Adipocyte (in vitro differentiated cells): ENCODE measurements at regions not wholly inside any gene's neighbourhood (a gene's known extent, or its start where the extent isn't known, plus 50 kb on each side); places are given as distances from the start of the nearest gene placed in this dataset.

Source experiments
- DNase-seq: peaks from one replicate; pipeline ENCODE4 v3.0.0-alpha.2; 2015; ENCODE audit warnings: low read depth
- H3K27me3 ChIP-seq: replicated peaks from 2 replicates; pipeline ENCODE4 v1.7.0; 2013; ENCODE audit warnings: mild to moderate bottlenecking, low read length, moderate library complexity; ENCODE audit not compliant: control insufficient read depth, insufficient read depth
- H3K36me3 ChIP-seq: 2 replicates; pipeline ENCODE4 v1.7.0; 2013; ENCODE audit warnings: low read length, mild to moderate bottlenecking, moderate library complexity; ENCODE audit not compliant: control insufficient read depth, insufficient read depth, severe bottlenecking
- H3K4me1 ChIP-seq: 2 replicates; pipeline ENCODE4 v1.7.0; 2013; ENCODE audit warnings: mild to moderate bottlenecking, low read length, moderate library complexity; ENCODE audit not compliant: control insufficient read depth, insufficient read depth
- H3K4me3 ChIP-seq: 2 replicates; pipeline ENCODE4 v1.7.0; 2013; ENCODE audit warnings: mild to moderate bottlenecking, low read length, moderate library complexity
- H3K9ac ChIP-seq: 2 replicates; pipeline ENCODE4 v1.7.0; 2013; ENCODE audit warnings: mild to moderate bottlenecking, low read length, moderate library complexity
- H3K9me3 ChIP-seq: 2 replicates; pipeline ENCODE4 v1.7.0; 2013; ENCODE audit warnings: mild to moderate bottlenecking, low read length, moderate library complexity; ENCODE audit not compliant: control insufficient read depth

DNA sequence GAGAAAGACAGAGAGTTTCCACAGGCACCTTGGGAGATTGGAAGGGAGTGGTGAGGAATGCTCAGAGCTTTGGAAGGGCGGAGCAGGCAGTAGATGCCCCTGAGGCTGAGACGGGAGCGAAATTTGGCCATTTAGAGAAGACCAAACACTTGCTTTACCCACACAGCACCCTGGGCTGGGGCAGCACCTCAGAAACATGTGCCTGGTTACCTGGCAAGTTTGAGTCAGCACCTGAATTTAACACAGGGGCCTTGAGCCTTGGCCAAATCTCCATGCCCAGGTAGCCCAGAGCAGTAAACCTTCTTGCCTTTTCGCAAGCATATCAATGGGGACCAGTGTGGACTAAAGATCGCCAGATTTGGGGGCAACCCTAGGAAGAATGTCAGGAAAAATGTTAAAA lies 111.9 kb upstream of the NFE2L3 start:
- Histone ChIP-seq H3K4me1 (no peaks in the 10 kb centered on the region), H3K4me3 (no peak overlapping the region), H3K36me3 (no peaks in the 10 kb centered on the region), H3K9ac (no peak overlapping the region), H3K9me3 (no peaks in the 10 kb centered on the region), H3K27me3 (peaks cover 18% of the 10 kb centered on the region)
- DNase-seq, result no peak

GRCh38 chr7:26042237-26042636 lies 109.8 kb upstream of the NFE2L3 start:
- H3K9ac ChIP-seq, result no peak overlapping the region
- no peak for DNase-seq
- no peaks in the 10 kb centered on the region for H3K4me1 ChIP-seq
- no peaks in the 10 kb centered on the region for H3K36me3 ChIP-seq
- no peaks in the 10 kb centered on the region for H3K9me3 ChIP-seq
- H3K4me3 ChIP-seq, result no peak overlapping the region
- peaks cover 18% of the 10 kb centered on the region for H3K27me3 ChIP-seq

- H3K36me3 ChIP-seq, result no peaks in the 10 kb centered on the region
- H3K4me3 ChIP-seq, result no peak overlapping the region
- no peaks in the 10 kb centered on the region for H3K9me3 ChIP-seq
- no peaks in the 10 kb centered on the region for H3K4me1 ChIP-seq
- no peak for DNase-seq
- H3K9ac ChIP-seq, result no peak overlapping the region
- peaks cover 21% of the 10 kb centered on the region for H3K27me3 ChIP-seq
These were observed 108.2 kb upstream of the NFE2L3 start for GRCh38 chr7:26043801-26044200.

GRCh38 chr7:26044320-26044719 lies 107.7 kb upstream of the NFE2L3 start:
- no peak overlapping the region for H3K4me3 ChIP-seq
- no peaks in the 10 kb centered on the region for H3K9me3 ChIP-seq
- no peaks in the 10 kb centered on the region for H3K36me3 ChIP-seq
- peaks cover 23% of the 10 kb centered on the region for H3K27me3 ChIP-seq
- H3K9ac ChIP-seq, result no peak overlapping the region
- H3K4me1 ChIP-seq, result no peaks in the 10 kb centered on the region
- DNase-seq, result no peak

DNA sequence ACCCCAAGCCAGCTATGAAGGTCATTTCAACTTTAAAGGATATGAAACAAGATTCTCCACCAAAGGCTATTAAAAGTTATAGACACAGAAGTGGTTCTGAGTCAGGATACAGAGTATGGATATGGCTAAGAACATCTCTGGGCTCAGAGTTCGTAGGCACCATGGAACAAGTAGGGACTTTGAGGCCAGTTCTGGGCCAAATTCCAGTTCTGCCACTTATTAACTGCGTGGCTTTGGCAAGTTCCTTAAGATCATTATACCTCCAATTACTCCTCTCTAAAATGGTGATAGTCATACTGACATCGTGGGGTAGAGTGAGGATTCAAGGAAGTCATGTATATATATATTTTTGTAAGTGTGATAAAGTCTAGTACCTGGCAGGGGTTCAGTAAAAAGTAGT lies 105.8 kb upstream of the NFE2L3 start:
- no peaks in the 10 kb centered on the region for H3K4me1 ChIP-seq
- peaks cover under 1% of the 10 kb centered on the region for H3K9me3 ChIP-seq
- no peaks in the 10 kb centered on the region for H3K36me3 ChIP-seq
- no peak overlapping the region for H3K9ac ChIP-seq
- no peak overlapping the region for H3K4me3 ChIP-seq
- no peak for DNase-seq
- peaks cover 23% of the 10 kb centered on the region for H3K27me3 ChIP-seq

DNA sequence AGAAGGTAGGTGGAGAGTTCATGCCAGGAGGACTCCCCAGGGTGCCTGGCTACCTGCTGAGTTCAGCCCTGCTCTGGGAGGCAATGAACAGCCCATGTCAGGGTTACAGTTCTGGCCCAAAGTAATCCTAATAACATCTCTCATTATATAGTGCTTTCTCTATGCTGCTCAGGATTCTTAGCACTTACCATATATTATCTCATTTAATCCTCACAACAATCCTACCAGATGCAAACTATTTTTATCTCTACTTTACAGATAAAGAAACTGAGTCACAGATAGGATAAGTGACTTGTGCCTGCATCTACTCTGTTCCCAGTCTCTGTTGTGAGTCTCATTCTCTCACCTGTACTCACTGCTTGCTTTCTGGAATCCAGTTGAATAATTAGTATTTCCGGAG lies 105.1 kb upstream of the NFE2L3 start:
- H3K9me3 ChIP-seq, result peaks cover 6% of the 10 kb centered on the region
- no peak for DNase-seq
- H3K4me3 ChIP-seq, result no peak overlapping the region

DNA sequence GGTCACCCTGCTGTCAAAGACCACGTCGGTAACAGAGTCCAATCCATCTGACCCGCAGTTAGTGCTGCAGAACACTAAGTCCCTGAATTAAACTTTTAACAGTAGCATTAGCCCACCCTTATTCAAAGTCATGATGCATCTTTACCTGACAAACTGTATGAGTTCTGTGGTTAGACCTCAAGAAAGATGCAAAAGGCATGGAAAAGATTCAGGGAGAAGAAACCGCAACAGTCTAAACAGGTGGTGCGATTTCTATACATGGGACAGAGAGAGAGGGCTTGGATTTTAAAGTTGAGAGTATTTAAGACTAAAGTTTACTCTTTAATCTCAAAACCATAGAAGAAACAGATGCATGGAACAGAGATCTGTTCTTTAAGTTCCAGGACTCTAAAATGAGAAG lies 103.3 kb upstream of the NFE2L3 start:
- Histone ChIP-seq H3K4me1 (no peaks in the 10 kb centered on the region), H3K4me3 (no peak overlapping the region), H3K27me3 (peaks cover 18% of the 10 kb centered on the region), H3K9ac (no peak overlapping the region), H3K9me3 (peaks cover 6% of the 10 kb centered on the region), H3K36me3 (no peaks in the 10 kb centered on the region)
- no peak for DNase-seq

More for the DNA sequence above, 105.1 kb upstream of the NFE2L3 start:
- peaks cover 23% of the 10 kb centered on the region for H3K27me3 ChIP-seq
- H3K36me3 ChIP-seq, result no peaks in the 10 kb centered on the region
- no peak overlapping the region for H3K9ac ChIP-seq
- no peaks in the 10 kb centered on the region for H3K4me1 ChIP-seq

DNA sequence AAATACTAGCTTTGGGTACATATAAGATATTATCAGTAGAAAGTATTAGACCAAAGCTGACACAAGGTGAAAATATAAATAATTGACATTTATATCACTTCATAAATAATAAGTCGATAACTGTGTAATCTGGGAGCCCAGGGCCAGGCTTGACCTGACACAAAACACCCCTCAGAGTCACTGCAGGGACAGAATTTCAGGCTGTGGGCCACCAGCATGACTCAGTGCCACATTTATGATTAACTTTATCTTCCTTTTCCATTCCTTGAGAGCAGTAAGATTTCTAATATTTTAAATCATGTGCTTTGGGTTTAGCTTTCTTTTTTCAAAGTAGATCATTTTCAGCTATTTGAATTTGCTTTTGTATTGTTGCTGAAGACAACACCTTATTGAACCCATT lies 102.9 kb upstream of the NFE2L3 start:
- no peak for DNase-seq
- peaks cover 18% of the 10 kb centered on the region for H3K27me3 ChIP-seq
- H3K9me3 ChIP-seq, result peaks cover 6% of the 10 kb centered on the region
- no peaks in the 10 kb centered on the region for H3K4me1 ChIP-seq
- H3K4me3 ChIP-seq, result no peak overlapping the region
- H3K9ac ChIP-seq, result no peak overlapping the region
- H3K36me3 ChIP-seq, result no peaks in the 10 kb centered on the region

DNA sequence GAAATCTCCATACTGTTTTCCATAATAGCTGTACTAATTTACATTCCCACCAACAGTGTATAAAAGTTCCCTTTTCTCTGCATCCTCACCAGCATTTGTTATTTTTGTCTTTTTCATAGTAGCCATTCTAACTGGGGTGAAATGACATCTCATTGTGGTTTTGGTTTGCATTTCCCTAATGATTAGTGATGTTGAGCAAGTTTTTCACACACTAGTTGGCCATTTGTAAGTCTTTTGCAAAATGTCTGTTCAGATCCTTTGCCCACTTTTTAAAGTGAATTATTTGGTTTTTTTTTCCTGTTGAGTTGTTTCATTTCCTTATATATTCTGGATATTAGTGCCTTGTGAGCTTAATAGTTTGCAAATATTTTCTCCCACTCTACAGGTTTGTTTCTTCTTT lies 101.0 kb upstream of the NFE2L3 start:
- Histone ChIP-seq H3K9ac (no peak overlapping the region), H3K4me3 (no peak overlapping the region)
- no peak for DNase-seq

GRCh38 chr7:26052706-26053105 lies 99.3 kb upstream of the NFE2L3 start:
- no peaks in the 10 kb centered on the region for H3K36me3 ChIP-seq
- no peaks in the 10 kb centered on the region for H3K4me1 ChIP-seq
- no peak for DNase-seq
- peaks cover 14% of the 10 kb centered on the region for H3K9me3 ChIP-seq
- H3K4me3 ChIP-seq, result no peak overlapping the region
- peaks cover 30% of the 10 kb centered on the region for H3K27me3 ChIP-seq
- H3K9ac ChIP-seq, result no peak overlapping the region

More for the DNA sequence above, 101.0 kb upstream of the NFE2L3 start:
- Histone ChIP-seq H3K4me1 (no peaks in the 10 kb centered on the region), H3K27me3 (peaks cover 18% of the 10 kb centered on the region), H3K9me3 (peaks cover 6% of the 10 kb centered on the region), H3K36me3 (no peaks in the 10 kb centered on the region)

DNA sequence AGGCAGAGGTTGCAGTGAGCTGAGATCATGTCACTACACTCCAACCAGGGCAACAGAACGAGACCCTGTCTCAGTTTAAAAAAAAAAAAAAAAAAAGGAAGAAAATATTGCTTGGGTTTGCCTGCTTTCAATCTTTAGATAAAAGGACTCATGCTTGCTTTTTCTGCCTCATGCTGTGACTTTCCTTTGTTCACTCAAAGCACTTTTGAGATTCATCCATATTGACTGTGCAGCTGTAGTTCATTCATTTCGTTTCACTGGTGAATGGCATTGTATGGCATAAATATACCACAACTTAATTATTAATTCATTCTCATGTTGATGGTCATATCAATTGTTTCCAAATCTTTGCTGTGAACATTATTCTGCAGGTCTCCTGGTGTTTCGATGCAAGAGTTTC lies 97.6 kb upstream of the NFE2L3 start:
- Histone ChIP-seq H3K4me1 (no peaks in the 10 kb centered on the region), H3K4me3 (no peak overlapping the region), H3K27me3 (peaks cover 29% of the 10 kb centered on the region), H3K9ac (no peak overlapping the region), H3K36me3 (no peaks in the 10 kb centered on the region), H3K9me3 (peaks cover 14% of the 10 kb centered on the region)
- no peak for DNase-seq

GRCh38 chr7:26055241-26055640 lies 96.8 kb upstream of the NFE2L3 start:
- Histone ChIP-seq H3K36me3 (no peaks in the 10 kb centered on the region), H3K4me3 (no peak overlapping the region), H3K9me3 (peaks cover 14% of the 10 kb centered on the region), H3K4me1 (no peaks in the 10 kb centered on the region), H3K27me3 (peaks cover 23% of the 10 kb centered on the region), H3K9ac (no peak overlapping the region)
- no peak for DNase-seq
